ENCODE measurements at regions not wholly inside any gene's neighbourhood (a gene's known extent, or its start where the extent isn't known, plus 50 kb on each side); places are given as distances from the start of the nearest gene placed in this dataset.

- no peak for FAIRE-seq
- no peak for DNase-seq (ENCODE audit: insufficient read length, low spot score)
- TF ChIP-seq TAF1 (IDR thresholded peaks at IDR 0.05; ENCODE audit: low read depth, low read length) (no peak), POLR2A (IDR thresholded peaks at IDR 0.05; ENCODE audit: low read depth, low read length) (no peak), PAX5 (IDR thresholded peaks at IDR 0.05; ENCODE audit: insufficient read depth, low read length, severe bottlenecking) (no peak), POLR2AphosphoS5 (IDR thresholded peaks at IDR 0.05; ENCODE audit: low read depth, low read length) (no peak), SPI1 (IDR thresholded peaks at IDR 0.05; ENCODE audit: low read depth, low read length) (no peak), POU2F2 (IDR thresholded peaks at IDR 0.05; ENCODE audit: low read depth, low read length) (no peak)
These were observed 360.0 kb downstream of the HINT1 start for GRCh38 chr5:130805036-130805435.

- DNase-seq (ENCODE audit: insufficient read length, low spot score) (no peak), FAIRE-seq (no peak)
- no peak for TF ChIP-seq POLR2A (IDR thresholded peaks at IDR 0.05; ENCODE audit: low read depth, low read length)
- TF ChIP-seq SPI1 (IDR thresholded peaks at IDR 0.05; ENCODE audit: low read depth, low read length), result no peak
- TF ChIP-seq PAX5 (IDR thresholded peaks at IDR 0.05; ENCODE audit: insufficient read depth, low read length, severe bottlenecking), result no peak
- no peak for TF ChIP-seq POLR2AphosphoS5 (IDR thresholded peaks at IDR 0.05; ENCODE audit: low read depth, low read length)
- no peak for TF ChIP-seq POU2F2 (IDR thresholded peaks at IDR 0.05; ENCODE audit: low read depth, low read length)
- no peak for TF ChIP-seq TAF1 (IDR thresholded peaks at IDR 0.05; ENCODE audit: low read depth, low read length)
These were observed 363.1 kb downstream of the HINT1 start for GRCh38 chr5:130801963-130802362.

- FAIRE-seq, result no peak
- TF ChIP-seq TAF1 (IDR thresholded peaks at IDR 0.05; ENCODE audit: low read depth, low read length) (no peak), POLR2A (IDR thresholded peaks at IDR 0.05; ENCODE audit: low read depth, low read length) (no peak), PAX5 (IDR thresholded peaks at IDR 0.05; ENCODE audit: insufficient read depth, low read length, severe bottlenecking) (no peak), SPI1 (IDR thresholded peaks at IDR 0.05; ENCODE audit: low read depth, low read length) (no peak), POU2F2 (IDR thresholded peaks at IDR 0.05; ENCODE audit: low read depth, low read length) (no peak), POLR2AphosphoS5 (IDR thresholded peaks at IDR 0.05; ENCODE audit: low read depth, low read length) (no peak)
- no peak for DNase-seq (ENCODE audit: insufficient read length, low spot score)
These were observed 366.0 kb downstream of the HINT1 start for GRCh38 chr5:130799015-130799414.

GRCh38 chr5:130797303-130797702 lies 367.8 kb downstream of the HINT1 start:
- TF ChIP-seq POU2F2 (IDR thresholded peaks at IDR 0.05; ENCODE audit: low read depth, low read length) (no peak), PAX5 (IDR thresholded peaks at IDR 0.05; ENCODE audit: insufficient read depth, low read length, severe bottlenecking) (no peak), POLR2AphosphoS5 (IDR thresholded peaks at IDR 0.05; ENCODE audit: low read depth, low read length) (no peak), POLR2A (IDR thresholded peaks at IDR 0.05; ENCODE audit: low read depth, low read length) (no peak), SPI1 (IDR thresholded peaks at IDR 0.05; ENCODE audit: low read depth, low read length) (no peak), TAF1 (IDR thresholded peaks at IDR 0.05; ENCODE audit: low read depth, low read length) (no peak)
- FAIRE-seq (no peak), DNase-seq (ENCODE audit: insufficient read length, low spot score) (no peak)

- FAIRE-seq, result no peak
- TF ChIP-seq POU2F2 (IDR thresholded peaks at IDR 0.05; ENCODE audit: low read depth, low read length) (no peak), SPI1 (IDR thresholded peaks at IDR 0.05; ENCODE audit: low read depth, low read length) (no peak), POLR2A (IDR thresholded peaks at IDR 0.05; ENCODE audit: low read depth, low read length) (no peak), TAF1 (IDR thresholded peaks at IDR 0.05; ENCODE audit: low read depth, low read length) (no peak), PAX5 (IDR thresholded peaks at IDR 0.05; ENCODE audit: insufficient read depth, low read length, severe bottlenecking) (no peak), POLR2AphosphoS5 (IDR thresholded peaks at IDR 0.05; ENCODE audit: low read depth, low read length) (no peak)
- DNase-seq (ENCODE audit: insufficient read length, low spot score), result no peak
These were observed 368.2 kb downstream of the HINT1 start for GRCh38 chr5:130796902-130797301.

- FAIRE-seq, result no peak
- TF ChIP-seq POU2F2 (IDR thresholded peaks at IDR 0.05; ENCODE audit: low read depth, low read length), result no peak
- TF ChIP-seq SPI1 (IDR thresholded peaks at IDR 0.05; ENCODE audit: low read depth, low read length), result no peak
- no peak for TF ChIP-seq PAX5 (IDR thresholded peaks at IDR 0.05; ENCODE audit: insufficient read depth, low read length, severe bottlenecking)
- no peak for TF ChIP-seq POLR2A (IDR thresholded peaks at IDR 0.05; ENCODE audit: low read depth, low read length)
- no peak for DNase-seq (ENCODE audit: insufficient read length, low spot score)
These were observed 369.0 kb downstream of the HINT1 start for GRCh38 chr5:130796032-130796431.

GRCh38 chr5:130795037-130795436 lies 370.0 kb downstream of the HINT1 start:
- TF ChIP-seq SPI1 (IDR thresholded peaks at IDR 0.05; ENCODE audit: low read depth, low read length) (peak; percentile 38; the same call in 1 of the 2 replicates), POLR2A (IDR thresholded peaks at IDR 0.05; ENCODE audit: low read depth, low read length) (no peak), POLR2AphosphoS5 (IDR thresholded peaks at IDR 0.05; ENCODE audit: low read depth, low read length) (no peak)
- no peak for FAIRE-seq
- DNase-seq (ENCODE audit: insufficient read length, low spot score), result no peak

- FAIRE-seq, result no peak
- no peak for DNase-seq (ENCODE audit: insufficient read length, low spot score)
- TF ChIP-seq PAX5 (IDR thresholded peaks at IDR 0.05; ENCODE audit: insufficient read depth, low read length, severe bottlenecking) (no peak), SPI1 (IDR thresholded peaks at IDR 0.05; ENCODE audit: low read depth, low read length) (no peak), TAF1 (IDR thresholded peaks at IDR 0.05; ENCODE audit: low read depth, low read length) (no peak), POLR2A (IDR thresholded peaks at IDR 0.05; ENCODE audit: low read depth, low read length) (no peak), POLR2AphosphoS5 (IDR thresholded peaks at IDR 0.05; ENCODE audit: low read depth, low read length) (no peak), POU2F2 (IDR thresholded peaks at IDR 0.05; ENCODE audit: low read depth, low read length) (no peak)
These were observed 387.3 kb downstream of the HINT1 start for GRCh38 chr5:130777794-130778193.

GRCh38 chr5:130773813-130774212 lies 391.2 kb downstream of the HINT1 start:
- FAIRE-seq (no peak), DNase-seq (ENCODE audit: insufficient read length, low spot score) (no peak)
- TF ChIP-seq POLR2AphosphoS5 (IDR thresholded peaks at IDR 0.05; ENCODE audit: low read depth, low read length) (no peak), TAF1 (IDR thresholded peaks at IDR 0.05; ENCODE audit: low read depth, low read length) (no peak), POU2F2 (IDR thresholded peaks at IDR 0.05; ENCODE audit: low read depth, low read length) (no peak), POLR2A (IDR thresholded peaks at IDR 0.05; ENCODE audit: low read depth, low read length) (no peak), SPI1 (IDR thresholded peaks at IDR 0.05; ENCODE audit: low read depth, low read length) (no peak), PAX5 (IDR thresholded peaks at IDR 0.05; ENCODE audit: insufficient read depth, low read length, severe bottlenecking) (no peak)

GRCh38 chr5:130762031-130762430 lies 403.0 kb downstream of the HINT1 start:
- FAIRE-seq, result no peak
- TF ChIP-seq POLR2AphosphoS5 (IDR thresholded peaks at IDR 0.05; ENCODE audit: low read depth, low read length) (no peak), TAF1 (IDR thresholded peaks at IDR 0.05; ENCODE audit: low read depth, low read length) (no peak), POU2F2 (IDR thresholded peaks at IDR 0.05; ENCODE audit: low read depth, low read length) (no peak)
- DNase-seq (ENCODE audit: insufficient read length, low spot score), result no peak
